ENCODE measurements at regions not wholly inside any gene's neighbourhood (a gene's known extent, or its start where the extent isn't known, plus 50 kb on each side); places are given as distances from the start of the nearest gene placed in this dataset.

GRCh38 chr14:22476887-22477286 lies 112.1 kb downstream of the DAD1 start:
- no peak for TF ChIP-seq POLR2A (IDR thresholded peaks at IDR 0.05)
- TF ChIP-seq, protein P1, sequence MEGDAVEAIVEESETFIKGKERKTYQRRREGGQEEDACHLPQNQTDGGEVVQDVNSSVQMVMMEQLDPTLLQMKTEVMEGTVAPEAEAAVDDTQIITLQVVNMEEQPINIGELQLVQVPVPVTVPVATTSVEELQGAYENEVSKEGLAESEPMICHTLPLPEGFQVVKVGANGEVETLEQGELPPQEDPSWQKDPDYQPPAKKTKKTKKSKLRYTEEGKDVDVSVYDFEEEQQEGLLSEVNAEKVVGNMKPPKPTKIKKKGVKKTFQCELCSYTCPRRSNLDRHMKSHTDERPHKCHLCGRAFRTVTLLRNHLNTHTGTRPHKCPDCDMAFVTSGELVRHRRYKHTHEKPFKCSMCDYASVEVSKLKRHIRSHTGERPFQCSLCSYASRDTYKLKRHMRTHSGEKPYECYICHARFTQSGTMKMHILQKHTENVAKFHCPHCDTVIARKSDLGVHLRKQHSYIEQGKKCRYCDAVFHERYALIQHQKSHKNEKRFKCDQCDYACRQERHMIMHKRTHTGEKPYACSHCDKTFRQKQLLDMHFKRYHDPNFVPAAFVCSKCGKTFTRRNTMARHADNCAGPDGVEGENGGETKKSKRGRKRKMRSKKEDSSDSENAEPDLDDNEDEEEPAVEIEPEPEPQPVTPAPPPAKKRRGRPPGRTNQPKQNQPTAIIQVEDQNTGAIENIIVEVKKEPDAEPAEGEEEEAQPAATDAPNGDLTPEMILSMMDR (IDR thresholded peaks at IDR 0.05 in 8 of 11, conservative IDR thresholded peaks at IDR 0.05 in 3 of 11) = no peak
